ENCODE measurements at regions not wholly inside any gene's neighbourhood (a gene's known extent, or its start where the extent isn't known, plus 50 kb on each side); places are given as distances from the start of the nearest gene placed in this dataset.
A peak's percentile ranks its signal among the peaks of the same experiment; 100 is the strongest.

DNA sequence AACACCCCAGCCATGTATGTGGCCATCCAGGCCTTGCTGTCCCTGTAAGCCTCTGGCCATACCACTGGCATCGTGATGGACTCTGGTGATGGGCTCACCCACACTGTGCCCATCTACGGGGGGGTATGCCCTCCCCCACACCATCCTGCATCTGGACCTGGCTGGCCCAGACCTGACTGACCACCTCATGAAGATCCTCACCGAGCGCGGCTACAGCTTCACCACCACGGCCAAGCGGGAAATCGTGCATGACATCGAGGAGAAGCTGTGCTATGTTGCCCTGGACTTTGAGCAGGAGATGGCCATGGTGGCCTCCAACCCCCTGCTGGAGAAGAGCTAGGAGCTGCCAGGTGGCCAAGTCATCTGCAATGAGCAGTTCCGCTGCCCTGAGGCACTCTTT is 80.4 kb upstream of the ZCCHC2 start:
- no peak for DNase-seq
- Mint-ChIP-seq H3K36me3 (no peaks in the 10 kb centered on the region), H3K27me3 (peaks cover 5% of the 10 kb centered on the region), H3K27ac (no peak overlapping the region), H3K4me1 (no peaks in the 10 kb centered on the region), H3K9me3 (peaks cover 0 to 2% (median 0%) of the 10 kb centered on the region in 7 donors), H3K4me3 (no peak overlapping the region)
- no peaks in the 10 kb centered on the region for H3K4me1 ChIP-seq (ENCODE audit: control insufficient read depth, insufficient read depth, low read length, poor library complexity, severe bottlenecking)
- no peaks in the 10 kb centered on the region for H3K9me3 ChIP-seq (ENCODE audit: control insufficient read depth in 2 of 2, low read length in 2 of 2)
- H3K4me3 ChIP-seq (ENCODE audit: low read depth, low read length), result no peak overlapping the region
- no peaks in the 10 kb centered on the region for H3K36me3 ChIP-seq (ENCODE audit: control insufficient read depth, insufficient read depth, low read length)
- H3K27ac ChIP-seq (ENCODE audit: insufficient read depth, low read length, poor library complexity, severe bottlenecking), result no peak overlapping the region
- ATAC-seq (ENCODE audit: low read depth in 2 of 2), result no peak
- H3K27me3 ChIP-seq (ENCODE audit: control insufficient read depth, insufficient read depth, low read length), result no peaks in the 10 kb centered on the region

DNA sequence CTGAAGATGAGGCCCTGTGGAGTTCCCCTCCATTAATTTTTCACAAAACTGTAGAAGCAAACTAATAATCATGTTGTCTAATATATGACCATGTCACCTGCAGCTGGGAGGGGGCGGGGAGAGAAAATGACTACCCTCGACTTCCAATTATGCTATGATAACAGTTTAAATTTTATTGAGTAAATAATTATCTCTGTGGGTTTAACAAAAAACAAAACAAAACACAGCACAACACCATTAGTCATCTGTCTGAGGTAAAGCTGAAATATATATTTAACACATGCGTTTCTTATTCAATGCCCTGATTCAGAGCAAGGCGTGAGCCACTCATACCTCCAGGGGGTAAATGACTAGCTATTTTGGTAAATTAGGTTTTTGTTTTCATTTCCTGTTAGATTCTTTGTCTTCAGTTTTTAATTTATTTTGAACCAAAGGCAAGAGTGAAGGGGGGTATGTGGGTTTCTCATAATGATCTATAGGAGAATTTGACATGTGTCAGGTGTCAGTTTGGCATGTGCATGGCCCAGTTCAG is 77.4 kb upstream of the ZCCHC2 start:
- Mint-ChIP-seq H3K27ac (peak overlapping the region in 1 of 3 donors; percentile 47), H3K36me3 (no peaks in the 10 kb centered on the region), H3K4me3 (no peak overlapping the region), H3K4me1 (peaks cover 0 to 4% (median 0%) of the 10 kb centered on the region in 4 donors), H3K27me3 (no peaks in the 10 kb centered on the region), H3K9me3 (peaks cover 0 to 2% (median 0%) of the 10 kb centered on the region in 7 donors)
- Histone ChIP-seq H3K4me1 (ENCODE audit: control insufficient read depth, insufficient read depth, low read length, poor library complexity, severe bottlenecking) (no peaks in the 10 kb centered on the region), H3K4me3 (ENCODE audit: low read depth, low read length) (no peak overlapping the region), H3K27ac (ENCODE audit: insufficient read depth, low read length, poor library complexity, severe bottlenecking) (no peak overlapping the region), H3K9me3 (ENCODE audit: control insufficient read depth in 2 of 2, low read length in 2 of 2) (no peaks in the 10 kb centered on the region), H3K27me3 (ENCODE audit: control insufficient read depth, insufficient read depth, low read length) (no peaks in the 10 kb centered on the region), H3K36me3 (ENCODE audit: control insufficient read depth, insufficient read depth, low read length) (no peaks in the 10 kb centered on the region)
- ATAC-seq (ENCODE audit: low read depth in 2 of 2), result no peak
- DNase-seq, result peak in 1 of 3 donors; percentile 34

GRCh38 chr18:62446511-62446910 is 76.3 kb upstream of the ZCCHC2 start:
- ATAC-seq (ENCODE audit: low read depth in 2 of 2), result no peak
- H3K27ac Mint-ChIP-seq, result peak overlapping the region in 1 of 3 donors; percentile 42

GRCh38 chr18:62447652-62448051 is 75.2 kb upstream of the ZCCHC2 start:
- Histone ChIP-seq H3K27ac (ENCODE audit: insufficient read depth, low read length, poor library complexity, severe bottlenecking) (no peak overlapping the region), H3K9me3 (ENCODE audit: control insufficient read depth in 2 of 2, low read length in 2 of 2) (no peaks in the 10 kb centered on the region), H3K4me3 (ENCODE audit: low read depth, low read length) (no peak overlapping the region), H3K27me3 (ENCODE audit: control insufficient read depth, insufficient read depth, low read length) (no peaks in the 10 kb centered on the region), H3K4me1 (ENCODE audit: control insufficient read depth, insufficient read depth, low read length, poor library complexity, severe bottlenecking) (no peaks in the 10 kb centered on the region), H3K36me3 (ENCODE audit: control insufficient read depth, insufficient read depth, low read length) (no peaks in the 10 kb centered on the region)
- Mint-ChIP-seq H3K27me3 (no peaks in the 10 kb centered on the region), H3K4me3 (no peak overlapping the region), H3K9me3 (peaks cover 0 to 2% (median 0%) of the 10 kb centered on the region in 7 donors), H3K36me3 (no peaks in the 10 kb centered on the region), H3K27ac (no peak overlapping the region), H3K4me1 (peaks cover 0 to 4% (median 0%) of the 10 kb centered on the region in 4 donors)
- DNase-seq (no peak), ATAC-seq (ENCODE audit: low read depth in 2 of 2) (peak; percentile 46 to 48)

More at GRCh38 chr18:62446511-62446910, 76.3 kb upstream of the ZCCHC2 start:
- Histone ChIP-seq H3K4me3 (ENCODE audit: low read depth, low read length) (no peak overlapping the region), H3K36me3 (ENCODE audit: control insufficient read depth, insufficient read depth, low read length) (no peaks in the 10 kb centered on the region), H3K9me3 (ENCODE audit: control insufficient read depth in 2 of 2, low read length in 2 of 2) (no peaks in the 10 kb centered on the region), H3K27me3 (ENCODE audit: control insufficient read depth, insufficient read depth, low read length) (no peaks in the 10 kb centered on the region), H3K27ac (ENCODE audit: insufficient read depth, low read length, poor library complexity, severe bottlenecking) (no peak overlapping the region), H3K4me1 (ENCODE audit: control insufficient read depth, insufficient read depth, low read length, poor library complexity, severe bottlenecking) (no peaks in the 10 kb centered on the region)
- no peak for DNase-seq
- H3K4me1 Mint-ChIP-seq, result peaks cover 0 to 4% (median 0%) of the 10 kb centered on the region in 4 donors
- H3K4me3 Mint-ChIP-seq, result no peak overlapping the region
- H3K36me3 Mint-ChIP-seq, result no peaks in the 10 kb centered on the region
- peaks cover 0 to 2% (median 0%) of the 10 kb centered on the region in 7 donors for H3K9me3 Mint-ChIP-seq
- no peaks in the 10 kb centered on the region for H3K27me3 Mint-ChIP-seq

DNA sequence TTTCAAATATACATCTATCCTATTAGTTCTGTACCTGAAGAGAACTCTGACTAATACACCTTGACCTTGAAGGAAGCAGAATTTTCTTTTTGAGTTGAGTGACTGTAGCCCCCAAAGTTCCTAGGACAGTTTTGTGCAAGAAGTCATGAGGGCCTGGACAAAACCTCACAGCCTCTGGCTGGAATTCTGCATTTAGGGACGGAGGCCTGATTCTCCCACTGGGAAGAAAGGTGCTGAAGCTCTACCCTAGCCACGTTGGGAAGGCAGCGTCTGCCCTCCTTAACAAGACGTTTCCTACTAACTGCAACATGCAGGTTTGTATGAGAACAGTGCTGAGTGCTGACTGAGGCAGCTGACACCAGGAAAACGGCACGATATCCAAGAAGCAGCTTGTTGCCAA is 74.4 kb upstream of the ZCCHC2 start:
- Histone ChIP-seq H3K27me3 (ENCODE audit: control insufficient read depth, insufficient read depth, low read length) (no peaks in the 10 kb centered on the region), H3K4me3 (ENCODE audit: low read depth, low read length) (no peak overlapping the region), H3K9me3 (ENCODE audit: control insufficient read depth in 2 of 2, low read length in 2 of 2) (no peaks in the 10 kb centered on the region), H3K36me3 (ENCODE audit: control insufficient read depth, insufficient read depth, low read length) (no peaks in the 10 kb centered on the region), H3K27ac (ENCODE audit: insufficient read depth, low read length, poor library complexity, severe bottlenecking) (no peak overlapping the region), H3K4me1 (ENCODE audit: control insufficient read depth, insufficient read depth, low read length, poor library complexity, severe bottlenecking) (no peaks in the 10 kb centered on the region)
- no peaks in the 10 kb centered on the region for H3K36me3 Mint-ChIP-seq
- DNase-seq (no peak), ATAC-seq (ENCODE audit: low read depth in 2 of 2) (no peak)
- H3K4me3 Mint-ChIP-seq, result no peak overlapping the region
- no peak overlapping the region for H3K27ac Mint-ChIP-seq
- peaks cover 0 to 4% (median 0%) of the 10 kb centered on the region in 4 donors for H3K4me1 Mint-ChIP-seq
- H3K9me3 Mint-ChIP-seq, result peaks cover 0 to under 1% (median 0%) of the 10 kb centered on the region in 7 donors
- H3K27me3 Mint-ChIP-seq, result peaks cover 3% of the 10 kb centered on the region

DNA sequence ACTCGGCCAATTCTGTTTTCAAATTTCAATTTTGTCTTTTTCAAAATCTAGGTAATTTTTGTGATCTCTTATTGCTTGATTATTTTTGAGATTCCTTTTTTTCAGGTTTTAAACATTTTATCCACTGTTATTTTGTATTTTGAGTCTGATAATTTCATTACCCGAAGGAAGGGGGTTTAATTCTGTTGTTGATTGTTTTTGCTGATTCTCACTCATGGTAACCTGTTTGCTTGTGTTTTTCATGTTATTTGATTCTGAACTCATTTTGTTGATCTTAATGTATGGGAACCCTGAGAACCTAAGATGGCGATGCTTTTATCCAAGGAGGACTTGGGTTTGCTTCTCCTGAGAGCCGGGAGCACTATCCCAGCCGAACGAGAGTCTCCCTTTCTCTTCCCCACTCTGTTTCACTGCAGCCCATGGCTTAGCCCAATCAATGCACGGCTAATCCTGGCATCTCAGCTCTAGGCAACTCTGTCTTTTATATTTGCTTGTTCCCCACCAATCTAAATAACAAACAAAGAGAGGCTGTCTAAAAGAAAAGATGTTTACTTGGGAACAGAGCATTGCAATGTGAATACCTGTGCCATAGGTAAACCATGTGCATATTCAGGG is 73.2 kb upstream of the ZCCHC2 start:
- Mint-ChIP-seq H3K4me1 (peaks cover 0 to 4% (median 0%) of the 10 kb centered on the region in 4 donors), H3K27ac (peak overlapping the region in 1 of 3 donors; percentile 60), H3K27me3 (peaks cover 12% of the 10 kb centered on the region), H3K4me3 (no peak overlapping the region), H3K36me3 (no peaks in the 10 kb centered on the region), H3K9me3 (peaks cover 0 to 2% (median 0%) of the 10 kb centered on the region in 7 donors)
- Histone ChIP-seq H3K4me1 (ENCODE audit: control insufficient read depth, insufficient read depth, low read length, poor library complexity, severe bottlenecking) (no peaks in the 10 kb centered on the region), H3K4me3 (ENCODE audit: low read depth, low read length) (no peak overlapping the region), H3K9me3 (ENCODE audit: control insufficient read depth in 2 of 2, low read length in 2 of 2) (no peaks in the 10 kb centered on the region), H3K36me3 (ENCODE audit: control insufficient read depth, insufficient read depth, low read length) (no peaks in the 10 kb centered on the region), H3K27me3 (ENCODE audit: control insufficient read depth, insufficient read depth, low read length) (no peaks in the 10 kb centered on the region), H3K27ac (ENCODE audit: insufficient read depth, low read length, poor library complexity, severe bottlenecking) (no peak overlapping the region)
- DNase-seq, result no peak
- no peak for ATAC-seq (ENCODE audit: low read depth in 2 of 2)

- Mint-ChIP-seq H3K4me1 (peaks cover 0 to 4% (median 0%) of the 10 kb centered on the region in 4 donors), H3K9me3 (peaks cover 0 to 2% (median 0%) of the 10 kb centered on the region in 7 donors), H3K4me3 (no peak overlapping the region), H3K27me3 (peaks cover 18% of the 10 kb centered on the region), H3K27ac (peak overlapping the region in 1 of 3 donors; percentile 60), H3K36me3 (no peaks in the 10 kb centered on the region)
- Histone ChIP-seq H3K9me3 (ENCODE audit: control insufficient read depth in 2 of 2, low read length in 2 of 2) (no peaks in the 10 kb centered on the region), H3K27me3 (ENCODE audit: control insufficient read depth, insufficient read depth, low read length) (no peaks in the 10 kb centered on the region), H3K4me1 (ENCODE audit: control insufficient read depth, insufficient read depth, low read length, poor library complexity, severe bottlenecking) (no peaks in the 10 kb centered on the region), H3K4me3 (ENCODE audit: low read depth, low read length) (no peak overlapping the region), H3K27ac (ENCODE audit: insufficient read depth, low read length, poor library complexity, severe bottlenecking) (no peak overlapping the region), H3K36me3 (ENCODE audit: control insufficient read depth, insufficient read depth, low read length) (no peaks in the 10 kb centered on the region)
- no peak for ATAC-seq (ENCODE audit: low read depth in 2 of 2)
- DNase-seq, result no peak
These were observed 72.7 kb upstream of the ZCCHC2 start for GRCh38 chr18:62450175-62450545.
